T-cell (primary cell): ENCODE measurements at regions not wholly inside any gene's neighbourhood (a gene's known extent, or its start where the extent isn't known, plus 50 kb on each side); places are given as distances from the start of the nearest gene placed in this dataset.
A peak's percentile ranks its signal among the peaks of the same experiment; 100 is the strongest.

Experiments
- ATAC-seq, 4 experiments: fragments of 200-7000 bp in 3 of 4; fragments of 150-1000 bp in 1 of 4; cut with Tn5 transposase; replicated peaks in 1 of 4; 1 replicate in 3 of 4; 2 replicates in 1 of 4; pipeline ENCODE4 v1.10.0; 2021; ENCODE audit warnings: moderate library complexity in 3 of 4, mild to moderate bottlenecking in 2 of 4, moderate number of reproducible peaks in 1 of 4
- CTCF ChIA-PET, 2 donors: fragments of 300-600 bp; sonication (Branson Sonifier 250); formaldehyde crosslinking; loops; one replicate each; lab custom pipeline; 2022; ENCODE audit warnings: antibody characterized with exemption in 2 of 2; lab: Charles Lee
- POLR2A ChIA-PET, 2 donors: fragments of 300-600 bp; sonication (Branson Sonifier 250); formaldehyde crosslinking; loops; one replicate each; lab custom pipeline; 2022; ENCODE audit warnings: antibody characterized with exemption in 2 of 2; lab: Charles Lee
- DNase-seq, 35 experiments: peaks; one replicate each; pipeline versions ENCODE4 v3.0.0 to v3.0.0-alpha.2; 2013 to 2023
- H3K27ac ChIP-seq: one replicate; pipeline ENCODE4 v1.5.1; 2013; ENCODE audit warnings: low read length
- H3K27me3 ChIP-seq, 2 experiments: replicated peaks in 1 of 2; 1 replicate in 1 of 2; 2 replicates in 1 of 2; pipeline versions ENCODE4 v1.6.1 to v1.7.0; 2013; ENCODE audit warnings: low read length in 1 of 2, mixed read lengths in 1 of 2; ENCODE audit not compliant: control insufficient read depth in 2 of 2, insufficient read depth in 2 of 2; ENCODE audit errors: extremely low read depth in 1 of 2
- H3K36me3 ChIP-seq, 2 donors: 1 replicate in 1 of 2; 2 replicates in 1 of 2; pipeline versions ENCODE4 v1.6.1 to v1.7.0; 2013; ENCODE audit warnings: low read length in 1 of 2; ENCODE audit not compliant: control insufficient read depth in 2 of 2, insufficient read depth in 1 of 2; ENCODE audit errors: extremely low read depth in 1 of 2
- H3K4me1 ChIP-seq, 2 experiments: 1 replicate in 1 of 2; 2 replicates in 1 of 2; pipeline versions ENCODE4 v1.6.1 to v1.7.0; 2013; ENCODE audit warnings: low read length in 2 of 2, mixed read lengths in 1 of 2; ENCODE audit not compliant: insufficient read depth in 2 of 2, control insufficient read depth in 1 of 2; ENCODE audit errors: extremely low read depth in 1 of 2
- H3K4me3 ChIP-seq, 2 donors: 1 replicate in 1 of 2; 2 replicates in 1 of 2; pipeline versions ENCODE4 v1.5.1 to v1.7.0; 2013; ENCODE audit warnings: mild to moderate bottlenecking in 2 of 2, low read length in 1 of 2, moderate library complexity in 1 of 2; ENCODE audit not compliant: control insufficient read depth in 1 of 2; ENCODE audit errors: extremely low read depth in 1 of 2
- H3K9me3 ChIP-seq: 2 replicates; pipeline ENCODE4 v1.7.0; 2013
- H3K27ac Mint-ChIP-seq, 2 donors: one replicate each; pipeline ENCODE4 v1.8.0; 2020 to 2021; ENCODE audit warnings: mild to moderate bottlenecking in 2 of 2, mixed read lengths in 2 of 2
- H3K27me3 Mint-ChIP-seq, 2 donors: one replicate each; pipeline ENCODE4 v1.8.0; 2021 to 2022; ENCODE audit warnings: mixed read lengths in 2 of 2
- H3K36me3 Mint-ChIP-seq: one replicate; pipeline ENCODE4 v1.8.0; 2021; ENCODE audit warnings: mixed read lengths
- H3K4me1 Mint-ChIP-seq, 3 donors: one replicate each; pipeline ENCODE4 v1.8.0; 2020 to 2022; ENCODE audit warnings: mixed read lengths in 3 of 3, mild to moderate bottlenecking in 1 of 3
- H3K4me3 Mint-ChIP-seq, 3 donors: one replicate each; pipeline ENCODE4 v1.8.0; 2020 to 2022; ENCODE audit warnings: mild to moderate bottlenecking in 3 of 3, mixed read lengths in 3 of 3, moderate library complexity in 3 of 3
- H3K9me3 Mint-ChIP-seq, 3 donors: one replicate each; pipeline ENCODE4 v1.8.0; 2020 to 2022; ENCODE audit warnings: mixed read lengths in 3 of 3
- WGBS: methylation state at CpG from one replicate; pipeline ENCODE4 v1.1.5; 2013; ENCODE audit warnings: missing lambda C conversion rate; ENCODE audit not compliant: insufficient coverage; 5-methylcytosine and 5-hydroxymethylcytosine counted together

- Mint-ChIP-seq H3K9me3 (no peaks in the 10 kb centered on the region), H3K27ac (no peak overlapping the region), H3K27me3 (peaks cover 10 to 12% of the 10 kb centered on the region in 2 donors), H3K36me3 (no peaks in the 10 kb centered on the region), H3K4me1 (no peaks in the 10 kb centered on the region), H3K4me3 (no peak overlapping the region)
- Histone ChIP-seq H3K27ac (no peak overlapping the region), H3K4me1 (no peaks in the 10 kb centered on the region), H3K27me3 (peaks cover 0 to 22% of the 10 kb centered on the region in 2 experiments), H3K4me3 (no peak overlapping the region), H3K36me3 (no peaks in the 10 kb centered on the region), H3K9me3 (no peaks in the 10 kb centered on the region)
- peak in 14 of 35 experiments; percentile 6 to 54 (median 14) for DNase-seq
- WGBS = no CpG with 5 or more reads among the region's 4 CpGs
- ATAC-seq = peak in 2 of 4 experiments; percentile 44 to 48
- ChIA-PET CTCF (interaction anchor here (0.6 to 1.2 kb wide), 10 partner anchors 8 to 729 kb away, joined by 3 to 6 read pairs (median 3); no protein-coding TSS in a partner anchor), POLR2A (no interaction called here)
Observed at GRCh38 chr10:29392376-29393021, 103.6 kb downstream of the LYZL1 start.

GRCh38 chr10:29394321-29394932 lies 105.6 kb downstream of the LYZL1 start:
- Mint-ChIP-seq H3K27ac (no peak overlapping the region), H3K4me3 (no peak overlapping the region), H3K4me1 (no peaks in the 10 kb centered on the region), H3K36me3 (no peaks in the 10 kb centered on the region), H3K27me3 (peaks cover 10 to 15% of the 10 kb centered on the region in 2 donors), H3K9me3 (no peaks in the 10 kb centered on the region)
- no peaks in the 10 kb centered on the region for H3K36me3 ChIP-seq
- CTCF ChIA-PET = no interaction called here
- H3K4me1 ChIP-seq = no peaks in the 10 kb centered on the region
- no peak overlapping the region for H3K4me3 ChIP-seq
- DNase-seq (no peak), ATAC-seq (peak in 1 of 4 experiments; percentile 24)
- peaks cover 0 to 25% of the 10 kb centered on the region in 2 experiments for H3K27me3 ChIP-seq
- no peaks in the 10 kb centered on the region for H3K9me3 ChIP-seq
- WGBS = 76% methylated on average over 8 of the region's 8 CpGs
- POLR2A ChIA-PET = no interaction called here
- H3K27ac ChIP-seq = no peak overlapping the region

- DNase-seq (no peak), ATAC-seq (no peak)
- Histone ChIP-seq H3K27me3 (peaks cover 0 to 29% of the 10 kb centered on the region in 2 experiments), H3K4me3 (no peak overlapping the region), H3K9me3 (no peaks in the 10 kb centered on the region), H3K4me1 (no peaks in the 10 kb centered on the region), H3K36me3 (no peaks in the 10 kb centered on the region), H3K27ac (no peak overlapping the region)
- ChIA-PET POLR2A (no interaction called here), CTCF (no interaction called here)
- no peaks in the 10 kb centered on the region for H3K4me1 Mint-ChIP-seq
- whole genome bisulfite sequencing = 80% methylated on average over 3 of the region's 6 CpGs
- no peak overlapping the region for H3K27ac Mint-ChIP-seq
- no peaks in the 10 kb centered on the region for H3K9me3 Mint-ChIP-seq
- H3K36me3 Mint-ChIP-seq = no peaks in the 10 kb centered on the region
- H3K4me3 Mint-ChIP-seq = no peak overlapping the region
- H3K27me3 Mint-ChIP-seq = peaks cover 16 to 22% of the 10 kb centered on the region in 2 donors
Observed at GRCh38 chr10:29395409-29395808, 106.5 kb downstream of the LYZL1 start.

- Histone ChIP-seq H3K4me1 (no peaks in the 10 kb centered on the region), H3K4me3 (no peak overlapping the region), H3K27ac (no peak overlapping the region), H3K36me3 (no peaks in the 10 kb centered on the region), H3K9me3 (no peaks in the 10 kb centered on the region), H3K27me3 (peaks cover 0 to 29% of the 10 kb centered on the region in 2 experiments)
- Mint-ChIP-seq H3K4me3 (no peak overlapping the region), H3K36me3 (peaks cover 5% of the 10 kb centered on the region), H3K4me1 (no peaks in the 10 kb centered on the region), H3K9me3 (peaks cover 0 to 6% (median 4%) of the 10 kb centered on the region in 3 donors), H3K27me3 (peaks cover 14 to 30% of the 10 kb centered on the region in 2 donors), H3K27ac (no peak overlapping the region)
- ATAC-seq (no peak), DNase-seq (no peak)
- POLR2A ChIA-PET = no interaction called here
- WGBS = 71% methylated on average over 2 of the region's 2 CpGs
- CTCF ChIA-PET = no interaction called here
Observed at GRCh38 chr10:29397221-29397620, 108.4 kb downstream of the LYZL1 start.

GRCh38 chr10:29403208-29403607 lies 114.3 kb downstream of the LYZL1 start:
- ChIA-PET POLR2A (no interaction called here), CTCF (interaction anchor here in 1 of 2 donors (0.8 kb wide), 1 partner anchor 10 kb away, joined by 3 read pairs; no protein-coding TSS in a partner anchor)
- H3K27ac Mint-ChIP-seq = no peak overlapping the region
- no peak overlapping the region for H3K27ac ChIP-seq
- H3K27me3 Mint-ChIP-seq = peaks cover 6 to 18% of the 10 kb centered on the region in 2 donors
- peaks cover 0 to 6% (median 4%) of the 10 kb centered on the region in 3 donors for H3K9me3 Mint-ChIP-seq
- H3K4me1 ChIP-seq = no peaks in the 10 kb centered on the region
- H3K27me3 ChIP-seq = peaks cover 0 to 7% of the 10 kb centered on the region in 2 experiments
- H3K4me1 Mint-ChIP-seq = no peaks in the 10 kb centered on the region
- H3K36me3 Mint-ChIP-seq = peaks cover 5% of the 10 kb centered on the region
- no peaks in the 10 kb centered on the region for H3K9me3 ChIP-seq
- DNase-seq (no peak), ATAC-seq (no peak)
- H3K4me3 Mint-ChIP-seq = no peak overlapping the region
- no peaks in the 10 kb centered on the region for H3K36me3 ChIP-seq
- no peak overlapping the region for H3K4me3 ChIP-seq

- ChIA-PET POLR2A (no interaction called here), CTCF (interaction anchor here (0.6 to 1.6 kb wide), 4 partner anchors 14 to 1388 kb away, joined by 3 read pairs; no protein-coding TSS in a partner anchor)
- Mint-ChIP-seq H3K4me3 (no peak overlapping the region), H3K27me3 (no peaks in the 10 kb centered on the region), H3K9me3 (no peaks in the 10 kb centered on the region), H3K36me3 (no peaks in the 10 kb centered on the region), H3K27ac (no peak overlapping the region), H3K4me1 (peaks cover 19 to 29% (median 26%) of the 10 kb centered on the region in 3 donors)
- no CpG with 5 or more reads among the region's 2 CpGs for WGBS
- ATAC-seq (no peak), DNase-seq (no peak)
- Histone ChIP-seq H3K4me1 (peaks cover 4 to 7% of the 10 kb centered on the region in 2 experiments), H3K36me3 (no peaks in the 10 kb centered on the region), H3K9me3 (no peaks in the 10 kb centered on the region), H3K27me3 (no peaks in the 10 kb centered on the region), H3K27ac (no peak overlapping the region), H3K4me3 (no peak overlapping the region)
Observed at GRCh38 chr10:29407280-29407858, 118.5 kb downstream of the LYZL1 start.
